GM12878 (cell line): ENCODE measurements at regions not wholly inside any gene's neighbourhood (a gene's known extent, or its start where the extent isn't known, plus 50 kb on each side); places are given as distances from the start of the nearest gene placed in this dataset.

Experiments
- ATAC-seq: fragments of 200-7000 bp; cut with Tn5 transposase; 3 replicates; pipeline ENCODE4 v1.9.1; 2020; ENCODE audit warnings: mild to moderate bottlenecking, moderate library complexity
- BruUV-seq: library from RNA; stranded (reverse); fragments of 400-500 nt; replicated peaks from 2 replicates; lab custom pipeline; 2021; lab: Mats Ljungman, UMichigan
- CTCF ChIA-PET: fragments of 300-600 bp; sonication (Branson Sonifier 250); formaldehyde crosslinking; extraction: SDS; loops from one replicate; lab custom pipeline; 2021; ENCODE audit warnings: inconsistent platforms; lab: Yijun Ruan, JAX
- POLR2A ChIA-PET: fragments of 350-600 bp; formaldehyde crosslinking; extraction: SDS; loops from one replicate; lab custom pipeline; 2021; ENCODE audit warnings: inconsistent platforms; lab: Charles Lee
- RAD21 ChIA-PET: fragments of 300-600 bp; sonication (Branson Sonifier 250); formaldehyde crosslinking; loops from one replicate; lab custom pipeline; 2023; ENCODE audit warnings: antibody characterized with exemption; ENCODE audit not compliant: unreplicated experiment; lab: Charles Lee
- SMC1A ChIA-PET: fragments of 300-600 bp; sonication (Branson Sonifier 250); formaldehyde crosslinking; loops from one replicate; lab custom pipeline; 2023; ENCODE audit not compliant: unreplicated experiment, uncharacterized antibody; lab: Charles Lee
- DNase-seq: peaks from one replicate; pipeline ENCODE4 v3.0.0-alpha.2; 2011; ENCODE audit warnings: low read depth, low spot score
- FAIRE-seq: peaks from 3 replicates; lab custom pipeline; 2011; peaks lifted over from hg19 to GRCh38; lab: Jason Lieb, UNC
- H2AFZ ChIP-seq: 2 replicates; pipeline ENCODE4 v1.6.0; 2011; ENCODE audit warnings: low read depth, low read length, control low read depth; ENCODE audit not compliant: control insufficient read depth
- H3K27ac ChIP-seq: 2 replicates; pipeline ENCODE4 v1.5.1; 2011; ENCODE audit warnings: control low read depth; ENCODE audit not compliant: control insufficient read depth, insufficient read depth
- H3K27me3 ChIP-seq, 2 experiments: replicated peaks in 1 of 2; 2 replicates each; pipeline versions ENCODE4 v1.6.0 to v1.6.1; 2011; ENCODE audit warnings: low read length in 1 of 2; ENCODE audit not compliant: control insufficient read depth in 2 of 2, insufficient read depth in 2 of 2
- H3K36me3 ChIP-seq, 2 experiments: 2 replicates each; pipeline ENCODE4 v1.5.1; 2011; ENCODE audit warnings: low read length in 1 of 2; ENCODE audit not compliant: control insufficient read depth in 2 of 2, insufficient read depth in 2 of 2
- H3K4me1 ChIP-seq: 2 replicates; pipeline ENCODE4 v1.6.1; 2011; ENCODE audit warnings: mild to moderate bottlenecking, low read length, moderate library complexity, mixed read lengths; ENCODE audit not compliant: control insufficient read depth, insufficient read depth
- H3K4me2 ChIP-seq: 2 replicates; pipeline ENCODE4 v1.6.0; 2011; ENCODE audit warnings: control low read depth; ENCODE audit not compliant: control insufficient read depth, insufficient read depth
- H3K4me3 ChIP-seq: fragments of 200-600 bp; sonication (generic); 2 replicates; pipeline ENCODE4 v1.5.1; 2016
- H3K79me2 ChIP-seq: 2 replicates; pipeline ENCODE4 v1.6.0; 2011; ENCODE audit warnings: low read length; ENCODE audit not compliant: control insufficient read depth, insufficient read depth
- H3K9ac ChIP-seq: 2 replicates; pipeline ENCODE4 v1.8.0; 2011; ENCODE audit warnings: low read length, control low read depth, mixed read lengths; ENCODE audit not compliant: control insufficient read depth, insufficient read depth
- H3K9me3 ChIP-seq: replicated peaks from 3 replicates; pipeline ENCODE4 v1.5.1; 2011; ENCODE audit warnings: mild to moderate bottlenecking, low read length; ENCODE audit not compliant: control insufficient read depth, insufficient read depth
- H4K20me1 ChIP-seq: 2 replicates; pipeline ENCODE4 v1.6.0; 2011; ENCODE audit not compliant: control insufficient read depth, insufficient read depth
- CHD1 ChIP-seq: IDR thresholded peaks from 2 replicates; pipeline ENCODE4 v1.6.1; 2012; ENCODE audit warnings: low read depth, low read length, improper control_type of control experiment
- CREB1 ChIP-seq: IDR thresholded peaks from 2 replicates; pipeline ENCODE4 v1.6.1; 2012; ENCODE audit warnings: low read depth, mild to moderate bottlenecking, inconsistent platforms
- CREM ChIP-seq: IDR thresholded peaks from 2 replicates; pipeline ENCODE4 v1.6.1; 2014; ENCODE audit warnings: antibody characterized with exemption, low read depth
- EED ChIP-seq: sonication (generic); IDR thresholded peaks from 2 replicates; pipeline ENCODE4 v1.6.1; 2016; ENCODE audit warnings: antibody characterized with exemption, low read depth
- ETV6 ChIP-seq, 2 experiments: fragments of 450-650 bp in 1 of 2; IDR thresholded peaks in 1 of 2; conservative IDR thresholded peaks in 1 of 2; 2 replicates each; pipeline ENCODE4 v1.6.1; 2014; ENCODE audit warnings: antibody characterized with exemption in 1 of 2, borderline replicate concordance in 1 of 2, low read depth in 1 of 2, mild to moderate bottlenecking in 1 of 2, moderate library complexity in 1 of 2
- FOXK2 ChIP-seq: fragments of 450-650 bp; IDR thresholded peaks from 2 replicates; pipeline ENCODE4 v1.6.1; 2017; ENCODE audit warnings: mild to moderate bottlenecking, moderate library complexity
- MYB ChIP-seq: fragments of 150-350 bp; IDR thresholded peaks from 2 replicates; pipeline ENCODE4 v1.6.1; 2014; ENCODE audit warnings: mild to moderate bottlenecking, low read depth, low read length, borderline replicate concordance
- NR2C1 ChIP-seq: fragments of 450-650 bp; IDR thresholded peaks from 2 replicates; pipeline ENCODE4 v1.6.1; 2017; ENCODE audit warnings: antibody characterized with exemption, mild to moderate bottlenecking, moderate library complexity
- POU2F2 ChIP-seq: IDR thresholded peaks from 3 replicates; pipeline ENCODE4 v1.6.1; 2011; ENCODE audit warnings: low read depth, mild to moderate bottlenecking, low read length, borderline replicate concordance
- RAD51 ChIP-seq: fragments of 450-650 bp; IDR thresholded peaks from 2 replicates; pipeline ENCODE4 v1.6.1; 2016; ENCODE audit warnings: moderate library complexity, mild to moderate bottlenecking, inconsistent platforms
- RFX5 ChIP-seq: IDR thresholded peaks from 2 replicates; pipeline ENCODE4 v1.6.1; 2011; ENCODE audit warnings: low read depth, low read length, improper control_type of control experiment
- RUNX3 ChIP-seq: IDR thresholded peaks from 2 replicates; pipeline ENCODE4 v1.6.1; 2012; ENCODE audit warnings: low read length, inconsistent platforms
- SIN3A ChIP-seq: IDR thresholded peaks from 2 replicates; pipeline ENCODE4 v1.6.1; 2012; ENCODE audit warnings: low read depth, low read length, improper control_type of control experiment
- ZNF274 ChIP-seq: IDR thresholded peaks from one replicate; pipeline ENCODE4 v1.8.0; 2011; ENCODE audit not compliant: insufficient read length, insufficient read depth
- ZNF622 ChIP-seq: fragments of 450-650 bp; IDR thresholded peaks from 2 replicates; pipeline ENCODE4 v1.6.1; 2017; ENCODE audit warnings: mild to moderate bottlenecking, inconsistent platforms
- ZZZ3 ChIP-seq: IDR thresholded peaks from 2 replicates; pipeline ENCODE4 v1.6.1; 2011; ENCODE audit warnings: low read depth; ENCODE audit not compliant: control insufficient read depth, insufficient read length
- WGBS: methylation state at CpG from one replicate; pipeline ENCODE4 v1.1.6; 2016; ENCODE audit warnings: low lambda C conversion rate; ENCODE audit not compliant: insufficient replicate concordance, insufficient coverage; ENCODE audit errors: missing lambda C conversion rate; 5-methylcytosine and 5-hydroxymethylcytosine counted together
- in situ Hi-C: fragments of 300-500 bp; cut with MboI; formaldehyde crosslinking; loops from 9 replicates; pipeline ENCODE4 v1.14.3; 2018; ENCODE audit warnings: mixed read lengths
- intact Hi-C: fragments of 100-400 bp; cut with micrococcal nuclease; formaldehyde crosslinking; loops from one replicate; pipeline ENCODE4 v1.14.2; 2022; ENCODE audit not compliant: unreplicated experiment
- TF ChIP-seq, protein P1 (sequence below): fragments of 450-650 bp; IDR thresholded peaks from 2 replicates; pipeline ENCODE4 v1.6.1; 2014; ENCODE audit warnings: mild to moderate bottlenecking
- TF ChIP-seq, protein P2 (sequence below): fragments of 450-650 bp; IDR thresholded peaks from 2 replicates; pipeline ENCODE4 v1.6.1; 2016; ENCODE audit warnings: mild to moderate bottlenecking
- TF ChIP-seq, protein P3 (sequence below): fragments of 450-650 bp; IDR thresholded peaks from 2 replicates; pipeline ENCODE4 v1.6.1; 2017; ENCODE audit warnings: antibody characterized with exemption, mild to moderate bottlenecking, moderate library complexity
- TF ChIP-seq, protein P4 (sequence below): IDR thresholded peaks from 2 replicates; pipeline ENCODE4 v1.6.1; 2011; ENCODE audit warnings: borderline replicate concordance, low read depth, mild to moderate bottlenecking, moderate library complexity, low read length; ENCODE audit not compliant: insufficient read depth, poor library complexity, severe bottlenecking

DNA sequence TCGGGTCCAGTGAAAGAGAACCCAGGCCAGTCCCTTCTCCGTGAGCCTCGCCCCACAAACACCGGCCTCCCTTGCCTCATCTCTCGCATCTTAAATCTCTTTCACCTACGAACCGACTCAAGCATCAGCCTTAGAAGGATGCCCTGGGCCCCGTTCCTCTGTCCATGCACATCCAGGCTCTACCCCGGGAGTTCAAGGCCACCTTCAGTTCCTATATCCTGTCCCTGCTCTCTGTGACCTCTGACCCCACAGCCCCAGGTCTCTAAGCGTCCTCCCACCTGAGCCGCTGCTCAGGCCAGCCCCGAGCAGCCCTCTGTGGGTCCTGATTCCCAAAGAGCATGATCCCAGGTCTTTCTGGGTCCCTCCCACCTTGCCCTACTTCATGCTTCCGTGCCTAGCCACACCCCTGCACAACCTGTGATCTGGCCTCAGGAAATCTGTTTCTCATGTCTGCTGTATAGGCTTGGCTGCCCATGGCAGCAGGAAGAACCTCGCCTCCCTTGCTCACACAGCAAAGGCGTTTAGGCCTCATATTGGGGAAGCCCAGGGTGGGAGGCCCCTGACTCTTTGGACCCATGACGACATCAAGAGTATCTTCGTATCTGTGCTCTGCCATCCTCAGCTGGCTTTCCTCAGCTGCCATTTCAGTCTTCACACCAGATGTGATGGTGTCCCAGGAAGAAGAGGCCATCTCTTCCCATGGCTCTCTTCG, 77.5 kb upstream of the SEPTIN5 start:
- H3K4me1 ChIP-seq, result no peaks in the 10 kb centered on the region
- SMC1A ChIA-PET, result no interaction called here
- no TSS peak for BruUV-seq
- TF ChIP-seq EED (no peak), ZNF622 (no peak), ETV6 (conservative IDR thresholded peaks at IDR 0.05 in 1 of 2, IDR thresholded peaks at IDR 0.05 in 1 of 2; ENCODE audit: borderline replicate concordance in 1 of 2, low read depth in 1 of 2) (no peak), CHD1 (no peak), RFX5 (no peak), RUNX3 (no peak), CREB1 (no peak), RAD51 (no peak), SIN3A (no peak), NR2C1 (no peak), CREM (no peak), ZNF274 (no peak), MYB (no peak), POU2F2 (no peak), ZZZ3 (no peak), FOXK2 (no peak)
- TF ChIP-seq, protein P1, sequence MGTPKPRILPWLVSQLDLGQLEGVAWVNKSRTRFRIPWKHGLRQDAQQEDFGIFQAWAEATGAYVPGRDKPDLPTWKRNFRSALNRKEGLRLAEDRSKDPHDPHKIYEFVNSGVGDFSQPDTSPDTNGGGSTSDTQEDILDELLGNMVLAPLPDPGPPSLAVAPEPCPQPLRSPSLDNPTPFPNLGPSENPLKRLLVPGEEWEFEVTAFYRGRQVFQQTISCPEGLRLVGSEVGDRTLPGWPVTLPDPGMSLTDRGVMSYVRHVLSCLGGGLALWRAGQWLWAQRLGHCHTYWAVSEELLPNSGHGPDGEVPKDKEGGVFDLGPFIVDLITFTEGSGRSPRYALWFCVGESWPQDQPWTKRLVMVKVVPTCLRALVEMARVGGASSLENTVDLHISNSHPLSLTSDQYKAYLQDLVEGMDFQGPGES, result no peak
- TF ChIP-seq, protein P2, sequence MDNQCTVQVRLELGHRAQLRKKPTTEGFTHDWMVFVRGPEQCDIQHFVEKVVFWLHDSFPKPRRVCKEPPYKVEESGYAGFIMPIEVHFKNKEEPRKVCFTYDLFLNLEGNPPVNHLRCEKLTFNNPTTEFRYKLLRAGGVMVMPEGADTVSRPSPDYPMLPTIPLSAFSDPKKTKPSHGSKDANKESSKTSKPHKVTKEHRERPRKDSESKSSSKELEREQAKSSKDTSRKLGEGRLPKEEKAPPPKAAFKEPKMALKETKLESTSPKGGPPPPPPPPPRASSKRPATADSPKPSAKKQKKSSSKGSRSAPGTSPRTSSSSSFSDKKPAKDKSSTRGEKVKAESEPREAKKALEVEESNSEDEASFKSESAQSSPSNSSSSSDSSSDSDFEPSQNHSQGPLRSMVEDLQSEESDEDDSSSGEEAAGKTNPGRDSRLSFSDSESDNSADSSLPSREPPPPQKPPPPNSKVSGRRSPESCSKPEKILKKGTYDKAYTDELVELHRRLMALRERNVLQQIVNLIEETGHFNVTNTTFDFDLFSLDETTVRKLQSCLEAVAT, result no peak
- TF ChIP-seq, protein P3, sequence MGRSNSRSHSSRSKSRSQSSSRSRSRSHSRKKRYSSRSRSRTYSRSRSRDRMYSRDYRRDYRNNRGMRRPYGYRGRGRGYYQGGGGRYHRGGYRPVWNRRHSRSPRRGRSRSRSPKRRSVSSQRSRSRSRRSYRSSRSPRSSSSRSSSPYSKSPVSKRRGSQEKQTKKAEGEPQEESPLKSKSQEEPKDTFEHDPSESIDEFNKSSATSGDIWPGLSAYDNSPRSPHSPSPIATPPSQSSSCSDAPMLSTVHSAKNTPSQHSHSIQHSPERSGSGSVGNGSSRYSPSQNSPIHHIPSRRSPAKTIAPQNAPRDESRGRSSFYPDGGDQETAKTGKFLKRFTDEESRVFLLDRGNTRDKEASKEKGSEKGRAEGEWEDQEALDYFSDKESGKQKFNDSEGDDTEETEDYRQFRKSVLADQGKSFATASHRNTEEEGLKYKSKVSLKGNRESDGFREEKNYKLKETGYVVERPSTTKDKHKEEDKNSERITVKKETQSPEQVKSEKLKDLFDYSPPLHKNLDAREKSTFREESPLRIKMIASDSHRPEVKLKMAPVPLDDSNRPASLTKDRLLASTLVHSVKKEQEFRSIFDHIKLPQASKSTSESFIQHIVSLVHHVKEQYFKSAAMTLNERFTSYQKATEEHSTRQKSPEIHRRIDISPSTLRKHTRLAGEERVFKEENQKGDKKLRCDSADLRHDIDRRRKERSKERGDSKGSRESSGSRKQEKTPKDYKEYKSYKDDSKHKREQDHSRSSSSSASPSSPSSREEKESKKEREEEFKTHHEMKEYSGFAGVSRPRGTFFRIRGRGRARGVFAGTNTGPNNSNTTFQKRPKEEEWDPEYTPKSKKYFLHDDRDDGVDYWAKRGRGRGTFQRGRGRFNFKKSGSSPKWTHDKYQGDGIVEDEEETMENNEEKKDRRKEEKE, result no peak
- TF ChIP-seq, protein P4, sequence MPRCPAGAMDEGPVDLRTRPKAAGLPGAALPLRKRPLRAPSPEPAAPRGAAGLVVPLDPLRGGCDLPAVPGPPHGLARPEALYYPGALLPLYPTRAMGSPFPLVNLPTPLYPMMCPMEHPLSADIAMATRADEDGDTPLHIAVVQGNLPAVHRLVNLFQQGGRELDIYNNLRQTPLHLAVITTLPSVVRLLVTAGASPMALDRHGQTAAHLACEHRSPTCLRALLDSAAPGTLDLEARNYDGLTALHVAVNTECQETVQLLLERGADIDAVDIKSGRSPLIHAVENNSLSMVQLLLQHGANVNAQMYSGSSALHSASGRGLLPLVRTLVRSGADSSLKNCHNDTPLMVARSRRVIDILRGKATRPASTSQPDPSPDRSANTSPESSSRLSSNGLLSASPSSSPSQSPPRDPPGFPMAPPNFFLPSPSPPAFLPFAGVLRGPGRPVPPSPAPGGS, result no peak
- TF ChIP-seq, all 136 proteins: peak for 0
- Histone ChIP-seq H3K27ac (no peak overlapping the region), H3K4me3 (no peak overlapping the region), H3K27me3 (no peaks in the 10 kb centered on the region), H3K4me2 (no peak overlapping the region), H3K79me2 (no peaks in the 10 kb centered on the region), H3K9ac (no peak overlapping the region), H2AFZ (no peak overlapping the region), H4K20me1 (no peaks in the 10 kb centered on the region), H3K36me3 (no peaks in the 10 kb centered on the region), H3K9me3 (no peaks in the 10 kb centered on the region)
- in situ Hi-C loops (no loop called here), intact Hi-C loops (loop anchor here (10.0 kb wide), 1 partner anchor 162 kb away; the partner anchor contains the start of genes CDC45 and UFD1)
- FAIRE-seq (no peak), ATAC-seq (no peak), DNase-seq (no peak)
- WGBS, result 43% methylated on average over 18 of the region's 18 CpGs
- RAD21 ChIA-PET, result no interaction called here
- CTCF ChIA-PET, result no interaction called here
- POLR2A ChIA-PET, result no interaction called here
